Neural cell (in vitro differentiated cells): ENCODE measurements at regions not wholly inside any gene's neighbourhood (a gene's known extent, or its start where the extent isn't known, plus 50 kb on each side); places are given as distances from the start of the nearest gene placed in this dataset.

ENCODE experiments used
- CTCF ChIP-seq: fragments of 450-650 bp; IDR thresholded peaks from 2 replicates; pipeline ENCODE4 v1.5.1; 2014; ENCODE audit warnings: antibody characterized with exemption, mild to moderate bottlenecking, moderate library complexity; ENCODE audit not compliant: poor library complexity, severe bottlenecking
- EP300 ChIP-seq: fragments of 450-650 bp; conservative IDR thresholded peaks from 2 replicates; pipeline ENCODE4 v1.6.1; 2014; ENCODE audit warnings: antibody characterized with exemption, mild to moderate bottlenecking, moderate library complexity; ENCODE audit not compliant: poor library complexity, severe bottlenecking
- EZH2 ChIP-seq: fragments of 200-600, 300-800 bp; shearing (Covaris generic), sonication (generic); IDR thresholded peaks from 2 replicates; pipeline ENCODE4 v1.6.1; 2014; ENCODE audit warnings: antibody characterized with exemption, low read length, borderline replicate concordance, mild to moderate bottlenecking; ENCODE audit not compliant: insufficient read depth, poor library complexity, severe bottlenecking
- MXI1 ChIP-seq: fragments of 450-650 bp; conservative IDR thresholded peaks from 2 replicates; pipeline ENCODE4 v1.6.1; 2014; ENCODE audit warnings: antibody characterized with exemption, mild to moderate bottlenecking; ENCODE audit not compliant: poor library complexity, severe bottlenecking
- POLR2AphosphoS5 ChIP-seq: IDR thresholded peaks from 2 replicates; pipeline ENCODE4 v1.6.1; 2012
- RAD21 ChIP-seq: fragments of 450-650 bp; conservative IDR thresholded peaks from 2 replicates; pipeline ENCODE4 v1.6.1; 2014; ENCODE audit warnings: antibody characterized with exemption, mild to moderate bottlenecking, moderate library complexity
- REST ChIP-seq: IDR thresholded peaks from 2 replicates; pipeline ENCODE4 v1.6.1; 2012; ENCODE audit warnings: borderline replicate concordance
- SMC3 ChIP-seq: fragments of 450-650 bp; conservative IDR thresholded peaks from 2 replicates; pipeline ENCODE4 v1.6.1; 2014; ENCODE audit warnings: antibody characterized with exemption, mild to moderate bottlenecking, moderate library complexity; ENCODE audit not compliant: poor library complexity
- TAF1 ChIP-seq: IDR thresholded peaks from 2 replicates; pipeline ENCODE4 v1.6.1; 2012; ENCODE audit warnings: low read depth

GRCh38 chr5:21143686-21144085 lies 1155.7 kb upstream of the CDH18 start:
- TF ChIP-seq CTCF (no peak), SMC3 (no peak), POLR2AphosphoS5 (no peak), MXI1 (no peak), EP300 (no peak), EZH2 (no peak), REST (no peak), TAF1 (no peak), RAD21 (no peak)
